GM23338 (cell line): ENCODE measurements at regions not wholly inside any gene's neighbourhood (a gene's known extent, or its start where the extent isn't known, plus 50 kb on each side); places are given as distances from the start of the nearest gene placed in this dataset.

ENCODE experiments used
- ATAC-seq: fragments of 200-7000 bp; cut with Tn5 transposase; 3 replicates; pipeline ENCODE4 v1.9.1; 2020
- DNase-seq: peaks from one replicate; pipeline ENCODE4 v3.0.0-alpha.2; 2015; ENCODE audit warnings: low spot score
- H2AFZ ChIP-seq: fragments of 200-600 bp; sonication (generic); 2 replicates; pipeline ENCODE4 v1.8.0; 2016; ENCODE audit warnings: antibody characterized with exemption, mild to moderate bottlenecking, moderate library complexity
- H3F3A ChIP-seq: fragments of 200-600 bp; sonication (generic); replicated peaks from 2 replicates; pipeline ENCODE4 v1.8.0; 2017; ENCODE audit warnings: antibody characterized with exemption, mixed run types, low read depth
- H3K27ac ChIP-seq: fragments of 200-600 bp; sonication (generic); 2 replicates; pipeline ENCODE4 v1.6.1; 2016; ENCODE audit warnings: low read depth
- H3K27me3 ChIP-seq: fragments of 200-600 bp; sonication (generic); 2 replicates; pipeline ENCODE4 v1.8.0; 2016; ENCODE audit warnings: mild to moderate bottlenecking, mixed run types, moderate library complexity; ENCODE audit not compliant: insufficient read depth
- H3K36me3 ChIP-seq: fragments of 200-600 bp; sonication (generic); 2 replicates; pipeline ENCODE4 v1.8.0; 2016; ENCODE audit warnings: mild to moderate bottlenecking; ENCODE audit not compliant: insufficient read depth
- H3K4me1 ChIP-seq: fragments of 200-600 bp; sonication (generic); 2 replicates; pipeline ENCODE4 v1.8.0; 2016; ENCODE audit warnings: mild to moderate bottlenecking, moderate library complexity; ENCODE audit not compliant: insufficient read depth
- H3K4me2 ChIP-seq: fragments of 200-600 bp; sonication (generic); 2 replicates; pipeline ENCODE4 v1.7.1; 2017; ENCODE audit warnings: mixed run types
- H3K4me3 ChIP-seq: fragments of 200-600 bp; sonication (generic); 2 replicates; pipeline ENCODE4 v1.6.1; 2016; ENCODE audit warnings: mixed run types
- H3K79me2 ChIP-seq: fragments of 200-600 bp; sonication (generic); replicated peaks from 2 replicates; pipeline ENCODE4 v1.8.0; 2017; ENCODE audit warnings: mild to moderate bottlenecking; ENCODE audit not compliant: insufficient read depth
- H3K9me2 ChIP-seq: fragments of 200-600 bp; sonication (generic); 2 replicates; pipeline ENCODE4 v1.8.0; 2017; ENCODE audit not compliant: insufficient read depth
- H4K20me1 ChIP-seq: fragments of 200-600 bp; sonication (generic); replicated peaks from 2 replicates; pipeline ENCODE4 v1.8.0; 2017; ENCODE audit warnings: mild to moderate bottlenecking; ENCODE audit not compliant: insufficient read depth
- H3K27ac Mint-ChIP-seq: 2 replicates; pipeline ENCODE4 v1.8.0; 2020; ENCODE audit warnings: inconsistent platforms, mild to moderate bottlenecking, moderate library complexity, mixed read lengths
- H3K27me3 Mint-ChIP-seq: 3 replicates; pipeline ENCODE4 v1.8.0; 2022; ENCODE audit warnings: low read depth, mild to moderate bottlenecking, moderate library complexity, mixed read lengths, inconsistent platforms; ENCODE audit not compliant: insufficient read depth, poor library complexity
- H3K36me3 Mint-ChIP-seq: 3 replicates; pipeline ENCODE4 v1.8.0; 2021; ENCODE audit warnings: low read depth, mild to moderate bottlenecking, inconsistent platforms, moderate library complexity, mixed read lengths
- H3K4me1 Mint-ChIP-seq: 3 replicates; pipeline ENCODE4 v1.8.0; 2020; ENCODE audit warnings: mild to moderate bottlenecking, inconsistent platforms, mixed read lengths
- H3K4me3 Mint-ChIP-seq: 3 replicates; pipeline ENCODE4 v1.8.0; 2021; ENCODE audit warnings: moderate library complexity, mild to moderate bottlenecking, inconsistent platforms, mixed read lengths
- H3K9me3 Mint-ChIP-seq: 3 replicates; pipeline ENCODE4 v1.8.0; 2020; ENCODE audit warnings: moderate library complexity, mild to moderate bottlenecking, inconsistent platforms, mixed read lengths
- CREB1 ChIP-seq: fragments of 250-450 bp; sonication (Bioruptor Pico); IDR thresholded peaks from 2 replicates; pipeline ENCODE4 v1.5.0; 2020; ENCODE audit warnings: low read depth, mild to moderate bottlenecking, moderate library complexity
- EZH2 ChIP-seq: fragments of 200-600 bp; sonication (generic); IDR thresholded peaks from one replicate; pipeline ENCODE4 v1.8.0; 2017; ENCODE audit warnings: antibody characterized with exemption, mild to moderate bottlenecking, low read depth; ENCODE audit not compliant: unreplicated experiment
- EZH2phosphoT487 ChIP-seq: fragments of 200-600 bp; sonication (generic); IDR thresholded peaks from one replicate; pipeline ENCODE4 v1.8.1; 2018; ENCODE audit warnings: antibody characterized with exemption; ENCODE audit not compliant: unreplicated experiment
- JUNB ChIP-seq: IDR thresholded peaks from one replicate; pipeline ENCODE4 v1.6.1; 2016; ENCODE audit warnings: antibody characterized with exemption; ENCODE audit not compliant: unreplicated experiment
- NANOG ChIP-seq: IDR thresholded peaks from 2 replicates; pipeline ENCODE4 v1.6.1; 2016; ENCODE audit warnings: antibody characterized with exemption, borderline replicate concordance
- POLR2AphosphoS5 ChIP-seq: IDR thresholded peaks from 2 replicates; pipeline ENCODE4 v1.6.1; 2016; ENCODE audit warnings: antibody characterized with exemption, low read depth
- REST ChIP-seq: IDR thresholded peaks from one replicate; pipeline ENCODE4 v1.6.1; 2018; ENCODE audit warnings: antibody characterized with exemption; ENCODE audit not compliant: unreplicated experiment
- STAT1 ChIP-seq: IDR thresholded peaks from one replicate; pipeline ENCODE4 v1.6.1; 2016; ENCODE audit warnings: antibody characterized with exemption; ENCODE audit not compliant: unreplicated experiment
- ZNF114 ChIP-seq: fragments of 250-450 bp; sonication (Bioruptor Pico); IDR thresholded peaks from 2 replicates; pipeline ENCODE4 v1.5.0; 2020; ENCODE audit warnings: mild to moderate bottlenecking, moderate library complexity
- ZNF331 ChIP-seq: fragments of 250-450 bp; sonication (Bioruptor Pico); IDR thresholded peaks from 2 replicates; pipeline ENCODE4 v1.5.0; 2020; ENCODE audit warnings: low read depth, mild to moderate bottlenecking, moderate library complexity
- TF ChIP-seq, protein P1 (sequence below): IDR thresholded peaks from 2 replicates; pipeline ENCODE4 v1.6.1; 2016; ENCODE audit warnings: antibody characterized with exemption

DNA sequence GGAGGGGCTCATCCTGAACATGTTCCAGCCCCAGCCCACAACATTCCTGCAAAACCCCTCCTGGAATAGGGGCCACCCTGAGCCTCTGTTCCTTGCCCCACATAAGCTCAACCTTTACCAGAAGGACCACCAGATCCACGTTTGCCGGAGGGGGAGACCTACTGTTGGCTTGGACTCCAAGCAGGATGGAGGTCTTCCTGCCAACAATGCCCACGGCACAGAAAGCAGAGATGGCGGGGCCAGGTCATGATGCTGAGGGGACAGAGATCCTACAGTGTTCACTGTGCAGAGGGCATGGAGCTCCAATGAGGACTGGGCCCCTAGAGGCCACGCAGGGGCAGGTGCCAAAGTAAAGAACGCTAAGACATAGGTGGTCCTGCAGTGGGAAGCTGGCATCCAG, 98.5 kb upstream of the RAB6C start (continued):
- TF ChIP-seq REST = no peak

- Histone ChIP-seq H3K4me2 (no peak overlapping the region), H3F3A (no peaks in the 10 kb centered on the region), H3K4me1 (peaks cover 10% of the 10 kb centered on the region), H3K9me2 (0 out of 2 replicates have a peak, but pooled peaks cover 4% of the 10 kb centered on the region), H2AFZ (no peak overlapping the region), H3K27me3 (no peaks in the 10 kb centered on the region), H3K36me3 (no peaks in the 10 kb centered on the region), H4K20me1 (no peaks in the 10 kb centered on the region), H3K4me3 (no peak overlapping the region), H3K79me2 (no peaks in the 10 kb centered on the region), H3K27ac (no peak overlapping the region)
- no peak for DNase-seq
- H3K36me3 Mint-ChIP-seq = no peaks in the 10 kb centered on the region
- no peak overlapping the region for H3K4me3 Mint-ChIP-seq
- H3K27me3 Mint-ChIP-seq = peaks cover 3% of the 10 kb centered on the region
- H3K27ac Mint-ChIP-seq = no peak overlapping the region
- H3K9me3 Mint-ChIP-seq = no peaks in the 10 kb centered on the region
- H3K4me1 Mint-ChIP-seq = peaks cover 17% of the 10 kb centered on the region
- no peak for ATAC-seq
- TF ChIP-seq POLR2AphosphoS5 (no peak), EZH2 (no peak), ZNF331 (CRISPR knock-in tag) (no peak), ZNF114 (CRISPR knock-in tag) (no peak), REST (no peak), JUNB (no peak), STAT1 (no peak), CREB1 (no peak), EZH2phosphoT487 (no peak), NANOG (no peak)
- TF ChIP-seq, protein P1, sequence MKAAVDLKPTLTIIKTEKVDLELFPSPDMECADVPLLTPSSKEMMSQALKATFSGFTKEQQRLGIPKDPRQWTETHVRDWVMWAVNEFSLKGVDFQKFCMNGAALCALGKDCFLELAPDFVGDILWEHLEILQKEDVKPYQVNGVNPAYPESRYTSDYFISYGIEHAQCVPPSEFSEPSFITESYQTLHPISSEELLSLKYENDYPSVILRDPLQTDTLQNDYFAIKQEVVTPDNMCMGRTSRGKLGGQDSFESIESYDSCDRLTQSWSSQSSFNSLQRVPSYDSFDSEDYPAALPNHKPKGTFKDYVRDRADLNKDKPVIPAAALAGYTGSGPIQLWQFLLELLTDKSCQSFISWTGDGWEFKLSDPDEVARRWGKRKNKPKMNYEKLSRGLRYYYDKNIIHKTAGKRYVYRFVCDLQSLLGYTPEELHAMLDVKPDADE = no peak
Observed at GRCh38 chr2:129881786-129882396, 97.6 kb upstream of the RAB6C start.
